Stimulated activated CD4-positive, alpha-beta T cell treated with anti-CD3 and anti-CD28 coated beads, Interleukin-12 subunit alpha, Interleukin-12 subunit beta, amount 100 ng/mL, for 4 hours (primary cell): ENCODE measurements at regions not wholly inside any gene's neighbourhood (a gene's known extent, or its start where the extent isn't known, plus 50 kb on each side); places are given as distances from the start of the nearest gene placed in this dataset.
A peak's percentile ranks its signal among the peaks of the same experiment; 100 is the strongest.

ENCODE experiments used
- DNase-seq: peaks from one replicate; pipeline ENCODE4 v3.0.0-alpha.2; 2020

- no peak for DNase-seq
Measured at GRCh38 chr14:22011253-22011642, 337.6 kb upstream of the OR4E1 start.

GRCh38 chr14:22010545-22011252 lies 337.1 kb upstream of the OR4E1 start:
- DNase-seq, result no peak

DNA sequence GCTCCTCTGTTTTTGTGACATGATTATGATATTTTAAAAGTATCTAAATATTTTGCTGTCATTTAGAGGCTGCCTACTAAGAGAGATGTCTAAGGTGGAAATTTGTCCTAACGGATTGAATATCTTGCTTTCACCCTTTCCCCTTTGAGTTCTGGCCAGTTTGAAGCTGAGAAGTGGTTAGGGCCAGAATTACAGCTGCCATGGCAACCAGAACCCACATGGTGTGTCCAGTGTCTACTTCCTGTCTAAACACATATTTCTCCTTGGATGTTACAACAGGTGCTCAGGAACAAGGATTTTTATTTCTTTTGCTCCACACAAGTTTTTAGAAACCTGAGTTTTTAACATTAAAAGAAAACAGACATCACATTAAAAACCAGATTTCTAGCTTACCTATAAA lies 335.1 kb upstream of the OR4E1 start:
- DNase-seq, result no peak

GRCh38 chr14:22007784-22008412 lies 334.3 kb upstream of the OR4E1 start:
- no peak for DNase-seq

GRCh38 chr14:22007363-22007762 lies 333.7 kb upstream of the OR4E1 start:
- no peak for DNase-seq

GRCh38 chr14:22003461-22003860 lies 329.8 kb upstream of the OR4E1 start:
- no peak for DNase-seq

GRCh38 chr14:22002860-22003284 lies 329.3 kb upstream of the OR4E1 start:
- peak; percentile 62 for DNase-seq

- DNase-seq, result no peak
Measured at GRCh38 chr14:21999402-21999801, 325.8 kb upstream of the OR4E1 start.

- DNase-seq, result no peak
Measured at GRCh38 chr14:21997300-21997699, 323.7 kb upstream of the OR4E1 start.

GRCh38 chr14:21995332-21995731 lies 321.7 kb upstream of the OR4E1 start:
- DNase-seq, result no peak

- no peak for DNase-seq
Measured at GRCh38 chr14:21993837-21994236, 320.2 kb upstream of the OR4E1 start.

- no peak for DNase-seq
Measured at GRCh38 chr14:21993070-21993469, 319.5 kb upstream of the OR4E1 start.

GRCh38 chr14:21991130-21991529 lies 317.5 kb upstream of the OR4E1 start:
- DNase-seq, result no peak

DNA sequence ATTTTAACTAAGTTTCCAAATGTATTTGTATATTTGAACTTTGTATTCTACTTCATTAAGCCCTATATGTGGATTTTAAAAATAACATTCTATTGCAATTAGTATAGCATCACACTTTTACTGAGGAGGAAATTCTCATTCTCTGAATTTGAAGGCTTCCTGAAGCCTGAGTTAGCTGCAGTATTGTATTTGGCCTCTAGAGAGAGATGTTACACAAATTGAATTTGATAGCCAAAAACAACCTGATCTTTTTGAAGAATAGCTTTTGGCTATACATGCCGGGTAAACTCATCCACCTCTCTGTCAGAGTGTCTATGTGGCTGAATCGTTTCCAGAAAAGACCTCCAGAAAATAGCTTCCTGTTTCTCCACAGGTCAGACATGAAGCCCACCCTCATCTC lies 316.5 kb upstream of the OR4E1 start:
- DNase-seq, result no peak

- no peak for DNase-seq
Measured at GRCh38 chr14:21989090-21989489, 315.5 kb upstream of the OR4E1 start.

- DNase-seq, result no peak
Measured at GRCh38 chr14:21988413-21988812, 314.8 kb upstream of the OR4E1 start.

- no peak for DNase-seq
Measured at GRCh38 chr14:21987937-21988336, 314.3 kb upstream of the OR4E1 start.

- no peak for DNase-seq
Measured at GRCh38 chr14:21985081-21985480, 311.5 kb upstream of the OR4E1 start.

GRCh38 chr14:21978999-21979314 lies 305.3 kb upstream of the OR4E1 start:
- no peak for DNase-seq

DNA sequence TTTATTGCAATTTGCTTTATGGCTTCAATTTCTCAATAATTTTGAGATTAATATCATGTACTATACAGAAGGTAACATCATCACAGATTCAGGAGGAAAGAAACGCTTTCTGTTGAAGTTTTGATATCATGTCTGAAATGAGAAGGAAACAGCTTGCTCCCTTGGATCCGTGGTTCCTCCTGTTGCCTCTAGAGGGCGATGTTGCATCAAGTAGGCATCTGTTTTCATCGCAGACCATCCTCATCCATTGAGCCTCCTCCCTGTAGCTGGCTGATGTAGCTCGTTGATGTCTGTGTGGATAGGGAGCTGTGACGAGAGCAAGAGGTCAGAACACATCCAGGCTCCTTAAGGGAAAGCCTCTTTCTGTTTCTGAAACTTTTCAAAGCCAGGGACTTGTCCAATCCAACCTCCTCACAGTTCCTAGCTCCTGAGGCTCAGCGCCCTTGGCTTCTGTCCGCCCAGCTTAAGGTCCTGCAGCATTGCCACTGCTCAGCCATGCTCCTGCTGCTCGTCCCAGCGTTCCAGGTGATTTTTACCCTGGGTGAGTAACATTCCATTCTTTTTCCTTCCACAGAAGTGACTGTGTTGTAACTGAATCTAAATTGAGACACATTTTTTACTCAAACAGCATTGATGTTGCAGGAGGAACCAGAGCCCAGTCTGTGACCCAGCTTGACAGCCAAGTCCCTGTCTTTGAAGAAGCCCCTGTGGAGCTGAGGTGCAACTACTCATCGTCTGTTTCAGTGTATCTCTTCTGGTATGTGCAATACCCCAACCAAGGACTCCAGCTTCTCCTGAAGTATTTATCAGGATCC lies 304.8 kb upstream of the OR4E1 start:
- no peak for DNase-seq

GRCh38 chr14:21974741-21975140 lies 301.1 kb upstream of the OR4E1 start:
- no peak for DNase-seq

- peak; percentile 21 for DNase-seq
Measured at GRCh38 chr14:21965042-21965441, 291.4 kb upstream of the OR4E1 start.

- no peak for DNase-seq
Measured at GRCh38 chr14:21964180-21964579, 290.6 kb upstream of the OR4E1 start.

DNA sequence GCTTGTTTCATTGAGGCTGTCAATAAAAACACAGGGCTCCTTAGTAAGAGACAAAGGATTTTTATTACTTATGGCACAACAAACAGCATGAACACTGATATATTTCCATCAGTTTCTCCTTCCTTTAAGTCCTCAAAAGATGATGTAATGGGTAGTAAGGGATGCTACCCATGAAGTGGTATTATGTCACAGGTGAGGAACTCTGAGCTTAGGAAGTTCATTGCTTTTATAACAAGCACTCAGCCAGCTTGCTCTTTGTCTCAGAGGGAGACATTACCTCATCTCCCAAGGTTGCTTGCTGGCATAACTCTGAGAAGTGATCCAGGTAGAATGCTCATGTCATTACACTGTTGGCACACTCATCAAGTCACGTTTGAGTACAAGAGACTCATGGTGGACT lies 287.0 kb upstream of the OR4E1 start:
- DNase-seq, result no peak
